GM21825 (cell line): ENCODE measurements at regions not wholly inside any gene's neighbourhood (a gene's known extent, or its start where the extent isn't known, plus 50 kb on each side); places are given as distances from the start of the nearest gene placed in this dataset.

Experiments
- ATAC-seq: cut with Tn5 transposase; IDR thresholded peaks from one replicate; pipeline ENCODE4 v1.9.1; 2021; ENCODE audit warnings: mild to moderate bottlenecking, moderate library complexity; ENCODE audit not compliant: unreplicated experiment

GRCh38 chr16:6032438-6032837 lies 934.8 kb upstream of the EEF2KMT start:
- no peak for ATAC-seq

GRCh38 chr16:6031567-6031966 lies 934.0 kb upstream of the EEF2KMT start:
- no peak for ATAC-seq

- no peak for ATAC-seq
These were observed 933.5 kb upstream of the EEF2KMT start for GRCh38 chr16:6031102-6031501.

GRCh38 chr16:6027733-6028132 lies 930.1 kb upstream of the EEF2KMT start:
- no peak for ATAC-seq

GRCh38 chr16:6023449-6023848 lies 925.9 kb upstream of the EEF2KMT start:
- no peak for ATAC-seq

- ATAC-seq: no peak
These were observed 923.8 kb upstream of the EEF2KMT start for GRCh38 chr16:6021276-6021943.

GRCh38 chr16:6020162-6020985 lies 922.8 kb upstream of the EEF2KMT start:
- ATAC-seq: no peak

GRCh38 chr16:6019490-6019991 lies 921.9 kb upstream of the EEF2KMT start:
- ATAC-seq: no peak

GRCh38 chr16:6018848-6019489 lies 921.4 kb upstream of the EEF2KMT start:
- ATAC-seq: no peak

GRCh38 chr16:6016530-6017184 lies 919.1 kb upstream of the EEF2KMT start:
- ATAC-seq: no peak

- no peak for ATAC-seq
These were observed 915.1 kb upstream of the EEF2KMT start for GRCh38 chr16:6012716-6013115.

- no peak for ATAC-seq
These were observed 911.6 kb upstream of the EEF2KMT start for GRCh38 chr16:6009151-6009550.

GRCh38 chr16:6008670-6009069 lies 911.1 kb upstream of the EEF2KMT start:
- no peak for ATAC-seq

- no peak for ATAC-seq
These were observed 895.8 kb upstream of the EEF2KMT start for GRCh38 chr16:5993356-5993755.

GRCh38 chr16:5982979-5983378 lies 885.4 kb upstream of the EEF2KMT start:
- no peak for ATAC-seq

GRCh38 chr16:5979905-5980550 lies 882.4 kb upstream of the EEF2KMT start:
- no peak for ATAC-seq

- no peak for ATAC-seq
These were observed 879.7 kb upstream of the EEF2KMT start for GRCh38 chr16:5977329-5977728.

- no peak for ATAC-seq
These were observed 875.2 kb upstream of the EEF2KMT start for GRCh38 chr16:5972747-5973146.

GRCh38 chr16:5971924-5972323 lies 874.3 kb upstream of the EEF2KMT start:
- no peak for ATAC-seq

GRCh38 chr16:5971106-5971505 lies 873.5 kb upstream of the EEF2KMT start:
- ATAC-seq: no peak

- ATAC-seq: no peak
These were observed 868.4 kb upstream of the EEF2KMT start for GRCh38 chr16:5966004-5966403.
